ENCODE measurements at regions not wholly inside any gene's neighbourhood (a gene's known extent, or its start where the extent isn't known, plus 50 kb on each side); places are given as distances from the start of the nearest gene placed in this dataset.

- TF ChIP-seq, protein P1, sequence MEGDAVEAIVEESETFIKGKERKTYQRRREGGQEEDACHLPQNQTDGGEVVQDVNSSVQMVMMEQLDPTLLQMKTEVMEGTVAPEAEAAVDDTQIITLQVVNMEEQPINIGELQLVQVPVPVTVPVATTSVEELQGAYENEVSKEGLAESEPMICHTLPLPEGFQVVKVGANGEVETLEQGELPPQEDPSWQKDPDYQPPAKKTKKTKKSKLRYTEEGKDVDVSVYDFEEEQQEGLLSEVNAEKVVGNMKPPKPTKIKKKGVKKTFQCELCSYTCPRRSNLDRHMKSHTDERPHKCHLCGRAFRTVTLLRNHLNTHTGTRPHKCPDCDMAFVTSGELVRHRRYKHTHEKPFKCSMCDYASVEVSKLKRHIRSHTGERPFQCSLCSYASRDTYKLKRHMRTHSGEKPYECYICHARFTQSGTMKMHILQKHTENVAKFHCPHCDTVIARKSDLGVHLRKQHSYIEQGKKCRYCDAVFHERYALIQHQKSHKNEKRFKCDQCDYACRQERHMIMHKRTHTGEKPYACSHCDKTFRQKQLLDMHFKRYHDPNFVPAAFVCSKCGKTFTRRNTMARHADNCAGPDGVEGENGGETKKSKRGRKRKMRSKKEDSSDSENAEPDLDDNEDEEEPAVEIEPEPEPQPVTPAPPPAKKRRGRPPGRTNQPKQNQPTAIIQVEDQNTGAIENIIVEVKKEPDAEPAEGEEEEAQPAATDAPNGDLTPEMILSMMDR (conservative IDR thresholded peaks at IDR 0.05; ENCODE audit: low read depth, low read length), result no peak
- no peak for TF ChIP-seq EZH2 (IDR thresholded peaks at IDR 0.05; ENCODE audit: low read length, unreplicated experiment)
Observed at GRCh38 chr2:144219979-144220378, 299.9 kb downstream of the ZEB2 start.

All from PC-3 (cell line).